GM18519 (cell line): ENCODE measurements at regions not wholly inside any gene's neighbourhood (a gene's known extent, or its start where the extent isn't known, plus 50 kb on each side); places are given as distances from the start of the nearest gene placed in this dataset.

Source experiments
- ATAC-seq: cut with Tn5 transposase; IDR thresholded peaks from one replicate; pipeline ENCODE4 v1.9.1; 2021; ENCODE audit warnings: mild to moderate bottlenecking, moderate library complexity; ENCODE audit not compliant: unreplicated experiment, low FRiP score

- no peak for ATAC-seq
Measured at GRCh38 chr9:107614765-107615164, 125.2 kb upstream of the KLF4 start.

- no peak for ATAC-seq
Measured at GRCh38 chr9:107613321-107613720, 123.8 kb upstream of the KLF4 start.

- ATAC-seq = no peak
Measured at GRCh38 chr9:107612136-107612535, 122.6 kb upstream of the KLF4 start.

GRCh38 chr9:107609547-107609946 lies 120.0 kb upstream of the KLF4 start:
- no peak for ATAC-seq

GRCh38 chr9:107606149-107606790 lies 116.7 kb upstream of the KLF4 start:
- ATAC-seq = no peak

- no peak for ATAC-seq
Measured at GRCh38 chr9:107605041-107605440, 115.5 kb upstream of the KLF4 start.

GRCh38 chr9:107603281-107603680 lies 113.7 kb upstream of the KLF4 start:
- no peak for ATAC-seq

GRCh38 chr9:107600060-107600573 lies 110.5 kb upstream of the KLF4 start:
- ATAC-seq = no peak

GRCh38 chr9:107597743-107598217 lies 108.2 kb upstream of the KLF4 start:
- ATAC-seq = no peak

- ATAC-seq = no peak
Measured at GRCh38 chr9:107594908-107595530, 105.5 kb upstream of the KLF4 start.

- no peak for ATAC-seq
Measured at GRCh38 chr9:107593224-107593870, 103.8 kb upstream of the KLF4 start.

- no peak for ATAC-seq
Measured at GRCh38 chr9:107592424-107592823, 102.9 kb upstream of the KLF4 start.

GRCh38 chr9:107591781-107592180 lies 102.2 kb upstream of the KLF4 start:
- no peak for ATAC-seq

- no peak for ATAC-seq
Measured at GRCh38 chr9:107588393-107588792, 98.8 kb upstream of the KLF4 start.

- ATAC-seq = no peak
Measured at GRCh38 chr9:107587191-107587963, 97.8 kb upstream of the KLF4 start.

GRCh38 chr9:107586493-107586892 lies 96.9 kb upstream of the KLF4 start:
- ATAC-seq = no peak

GRCh38 chr9:107585465-107585864 lies 95.9 kb upstream of the KLF4 start:
- no peak for ATAC-seq

- ATAC-seq = no peak
Measured at GRCh38 chr9:107584944-107585343, 95.4 kb upstream of the KLF4 start.

GRCh38 chr9:107584186-107584585 lies 94.6 kb upstream of the KLF4 start:
- no peak for ATAC-seq

GRCh38 chr9:107577140-107577776 lies 87.7 kb upstream of the KLF4 start:
- no peak for ATAC-seq
